K562 (cell line): ENCODE measurements at regions not wholly inside any gene's neighbourhood (a gene's known extent, or its start where the extent isn't known, plus 50 kb on each side); places are given as distances from the start of the nearest gene placed in this dataset.

Experiments
- ATAC-seq: fragments of 200-7000 bp; cut with Tn5 transposase; 3 replicates; pipeline ENCODE4 v1.9.1; 2020; ENCODE audit warnings: moderate library complexity
- BruUV-seq: library from RNA; stranded (reverse); fragments of 400-500 nt; replicated peaks from 2 replicates; lab custom pipeline; 2021; lab: Mats Ljungman, UMichigan
- CTCF ChIA-PET: fragments of 300-600 bp; formaldehyde crosslinking; extraction: SDS; loops from one replicate; lab custom pipeline; 2021; ENCODE audit warnings: low intra/inter-chr PET ratio; lab: Yijun Ruan, JAX
- POLR2A ChIA-PET: fragments of 300-600, 350-650 bp; sonication (Branson Sonifier 250); formaldehyde crosslinking; extraction: SDS; loops from one replicate; lab custom pipeline; 2021; ENCODE audit warnings: antibody characterized with exemption, inconsistent platforms; lab: Yijun Ruan, JAX
- DNase-seq, 4 experiments: peaks; one replicate each; pipeline versions ENCODE4 v3.0.0 to v3.0.0-alpha.2; 2011 to 2018; ENCODE audit warnings: low spot score in 3 of 4, mixed read lengths in 3 of 4; ENCODE audit errors: extremely low read depth in 1 of 4
- FAIRE-seq: peaks from 2 replicates; lab custom pipeline; 2011; peaks lifted over from hg19 to GRCh38; lab: Jason Lieb, UNC
- H2AFZ ChIP-seq: 2 replicates; pipeline ENCODE4 v1.6.0; 2011; ENCODE audit warnings: low read depth, low read length, control low read depth, inconsistent platforms
- H3K27ac ChIP-seq: fragments of 200-600 bp; 3 replicates; pipeline ENCODE4 v1.8.0; 2011; ENCODE audit warnings: low read depth, mild to moderate bottlenecking, control low read depth, inconsistent platforms, low read length, moderate library complexity, mixed read lengths; ENCODE audit errors: extremely low read depth
- H3K27me3 ChIP-seq, 2 experiments: fragments of 300-600 bp in 1 of 2; 2 replicates in 1 of 2; 3 replicates in 1 of 2; pipeline versions ENCODE4 v1.6.0 to v1.8.0; 2011; ENCODE audit warnings: inconsistent platforms in 2 of 2, low read length in 2 of 2, mild to moderate bottlenecking in 1 of 2, mixed read lengths in 1 of 2, moderate library complexity in 1 of 2; ENCODE audit not compliant: control insufficient read depth in 2 of 2, insufficient read depth in 2 of 2
- H3K36me3 ChIP-seq: fragments of 300-600 bp; 3 replicates; pipeline ENCODE4 v1.8.0; 2011; ENCODE audit warnings: mild to moderate bottlenecking, low read length, inconsistent platforms; ENCODE audit not compliant: control insufficient read depth, insufficient read depth
- H3K4me1 ChIP-seq, 2 experiments: fragments of 200-600 bp in 1 of 2; replicated peaks in 1 of 2; 2 replicates in 1 of 2; 3 replicates in 1 of 2; pipeline versions ENCODE4 v1.5.1 to v1.8.0; 2011; ENCODE audit warnings: inconsistent platforms in 2 of 2, low read length in 2 of 2, mild to moderate bottlenecking in 1 of 2, mixed read lengths in 1 of 2, moderate library complexity in 1 of 2; ENCODE audit not compliant: control insufficient read depth in 2 of 2, insufficient read depth in 2 of 2
- H3K4me2 ChIP-seq: 2 replicates; pipeline ENCODE4 v1.6.1; 2011; ENCODE audit warnings: low read length, control low read depth, inconsistent platforms, mixed read lengths; ENCODE audit not compliant: insufficient read depth
- H3K4me3 ChIP-seq: fragments of 200-600 bp; sonication (generic), shearing (Covaris generic); 2 replicates; pipeline ENCODE4 v1.5.1; 2016; ENCODE audit warnings: control low read depth, inconsistent platforms
- H3K79me2 ChIP-seq: fragments of 200-600 bp; 3 replicates; pipeline ENCODE4 v1.8.0; 2011; ENCODE audit warnings: low read length, inconsistent platforms; ENCODE audit not compliant: control insufficient read depth, insufficient read depth
- H3K9ac ChIP-seq, 2 experiments: 2 replicates each; pipeline versions ENCODE4 v1.6.0 to v1.6.1; 2011; ENCODE audit warnings: low read depth in 2 of 2, low read length in 2 of 2, control low read depth in 1 of 2, inconsistent platforms in 1 of 2, mild to moderate bottlenecking in 1 of 2, mixed read lengths in 1 of 2; ENCODE audit not compliant: insufficient read depth in 1 of 2
- H3K9me1 ChIP-seq: one replicate; pipeline ENCODE4 v1.6.0; 2011; ENCODE audit warnings: inconsistent platforms, mild to moderate bottlenecking, low read length, moderate library complexity; ENCODE audit not compliant: control insufficient read depth, insufficient read depth
- H3K9me3 ChIP-seq: replicated peaks from 2 replicates; pipeline ENCODE4 v1.5.1; 2011; ENCODE audit warnings: low read depth, low read length, inconsistent platforms; ENCODE audit not compliant: control insufficient read depth, insufficient read depth
- H4K20me1 ChIP-seq: replicated peaks from 2 replicates; pipeline ENCODE4 v1.6.1; 2011; ENCODE audit warnings: low read length, inconsistent platforms, mixed read lengths; ENCODE audit not compliant: control insufficient read depth, insufficient read depth
- GABPA ChIP-seq: fragments of 200-800 bp; sonication (Bioruptor generic); conservative IDR thresholded peaks from 2 replicates; pipeline ENCODE4 v1.6.1; 2016; ENCODE audit warnings: low read depth, missing genetic modification characterization, missing compliant biosample characterization
- HDAC6 ChIP-seq: IDR thresholded peaks from 2 replicates; pipeline ENCODE4 v1.6.1; 2012; ENCODE audit warnings: low read depth, mild to moderate bottlenecking, control low read depth, inconsistent platforms, low read length, moderate library complexity
- HOXB6 ChIP-seq: fragments of 250-450 bp; sonication (Bioruptor Pico); IDR thresholded peaks from 2 replicates; pipeline ENCODE4 v1.5.1; 2022; ENCODE audit warnings: mild to moderate bottlenecking, borderline replicate concordance
- LCOR ChIP-seq: sonication (generic); formaldehyde crosslinking; IDR thresholded peaks from 2 replicates; pipeline ENCODE4 v1.8.0; 2022; ENCODE audit warnings: mild to moderate bottlenecking, missing genetic modification reagents
- LEF1 ChIP-seq: fragments of 450-650 bp; IDR thresholded peaks from 2 replicates; pipeline ENCODE4 v1.6.1; 2016; ENCODE audit warnings: mild to moderate bottlenecking
- MEF2A ChIP-seq: IDR thresholded peaks from 2 replicates; pipeline ENCODE4 v1.6.1; 2011; ENCODE audit warnings: low read depth, mild to moderate bottlenecking, low read length, moderate library complexity; ENCODE audit not compliant: control insufficient read depth
- MYNN ChIP-seq, 2 experiments: sonication (generic); formaldehyde crosslinking in 1 of 2; IDR thresholded peaks; 2 replicates each; pipeline versions ENCODE4 v1.5.0 to v1.6.1; 2016 to 2020; ENCODE audit warnings: antibody characterized with exemption in 1 of 2, missing genetic modification reagents in 1 of 2
- RBM15 ChIP-seq: fragments of 200-400 bp; formaldehyde crosslinking; IDR thresholded peaks from 2 replicates; pipeline ENCODE4 v1.6.1; 2018; ENCODE audit warnings: mild to moderate bottlenecking, low read length, moderate library complexity; ENCODE audit not compliant: insufficient read depth
- RFX5 ChIP-seq: IDR thresholded peaks from 2 replicates; pipeline ENCODE4 v1.6.1; 2011; ENCODE audit warnings: low read depth, mild to moderate bottlenecking, improper control_type of control experiment, low read length
- SLC30A9 ChIP-seq: fragments of 250-450 bp; sonication (Bioruptor Pico); IDR thresholded peaks from 2 replicates; pipeline ENCODE4 v1.8.0; 2022; ENCODE audit warnings: mild to moderate bottlenecking, moderate library complexity
- SRSF9 ChIP-seq: fragments of 200-400 bp; formaldehyde crosslinking; IDR thresholded peaks from 2 replicates; pipeline ENCODE4 v1.6.1; 2017; ENCODE audit warnings: low read depth, low read length, borderline replicate concordance
- ZBED1 ChIP-seq: IDR thresholded peaks from 2 replicates; pipeline ENCODE4 v1.6.1; 2014
- ZNF584 ChIP-seq: fragments of 200-800 bp; sonication (Bioruptor generic); IDR thresholded peaks from 2 replicates; pipeline ENCODE4 v1.6.1; 2016; ENCODE audit warnings: low read depth, mild to moderate bottlenecking, missing genetic modification characterization, missing compliant biosample characterization
- WGBS: fragments of 100-300 bp; shearing (Covaris generic); methylation state at CpG from one replicate; pipeline ENCODE4 v1.1.6; 2016; ENCODE audit warnings: low coverage, mixed read lengths; ENCODE audit not compliant: insufficient coverage; ENCODE audit errors: missing lambda C conversion rate; 5-methylcytosine and 5-hydroxymethylcytosine counted together
- in situ Hi-C: fragments of 300-500 bp; cut with MboI; formaldehyde crosslinking; loops from 4 replicates; pipeline ENCODE4 v1.15.0; 2018; ENCODE audit warnings: inconsistent platforms, mixed read lengths
- intact Hi-C: fragments of 100-400 bp; cut with micrococcal nuclease; formaldehyde crosslinking; loops from 2 replicates; pipeline ENCODE4 v1.14.2; 2022
- TF ChIP-seq, protein P1 (sequence below): sonication (generic); formaldehyde crosslinking; IDR thresholded peaks from 2 replicates; pipeline ENCODE4 v1.8.0; 2023; ENCODE audit warnings: missing genetic modification reagents, mild to moderate bottlenecking, borderline replicate concordance
- TF ChIP-seq, protein P2 (sequence below): conservative IDR thresholded peaks from 2 replicates; pipeline ENCODE4 v1.6.1; 2011; ENCODE audit warnings: low read depth, mild to moderate bottlenecking, low read length; ENCODE audit not compliant: control insufficient read depth
- TF ChIP-seq, protein P3 (sequence below): fragments of 200-800 bp; sonication (Bioruptor generic); IDR thresholded peaks from 2 replicates; pipeline ENCODE4 v1.6.1; 2017; ENCODE audit warnings: missing genetic modification characterization, missing compliant biosample characterization

DNA sequence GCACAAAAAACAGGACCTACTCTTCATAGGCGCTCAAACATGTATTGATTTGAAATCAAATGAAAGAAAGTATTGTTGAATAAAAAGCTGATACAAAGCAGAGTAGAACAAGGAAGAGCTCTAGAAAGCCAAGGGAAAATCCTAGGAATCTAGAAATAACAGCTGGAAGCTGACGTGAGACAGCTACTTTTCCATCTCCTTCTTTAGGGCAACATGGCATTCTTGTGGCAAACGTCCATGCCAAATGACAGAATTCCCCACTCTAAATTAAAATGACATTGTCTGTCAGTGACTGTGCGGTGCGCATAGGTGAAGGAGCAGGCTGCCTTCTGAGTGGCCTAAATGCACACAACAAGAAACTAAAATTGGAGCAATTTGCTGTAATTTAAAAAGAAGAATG is 557.4 kb downstream of the SOX11 start:
- no peak overlapping the region for H3K27ac ChIP-seq
- no TSS peak for BruUV-seq
- no peak overlapping the region for H3K4me3 ChIP-seq
- no peak overlapping the region for H3K4me2 ChIP-seq
- no peaks in the 10 kb centered on the region for H3K79me2 ChIP-seq
- in situ Hi-C loops (no loop called here), intact Hi-C loops (no loop called here)
- no peak for FAIRE-seq
- no peak for ATAC-seq
- H3K36me3 ChIP-seq, result no peaks in the 10 kb centered on the region
- H3K4me1 ChIP-seq, result no peaks in the 10 kb centered on the region
- CTCF ChIA-PET, result no interaction called here
- H2AFZ ChIP-seq, result no peak overlapping the region
- H3K9ac ChIP-seq, result no peak overlapping the region
- H3K9me1 ChIP-seq, result no peaks in the 10 kb centered on the region
- H3K27me3 ChIP-seq, result no peaks in the 10 kb centered on the region
- WGBS, result 11% methylated on average over 5 of the region's 5 CpGs
- H4K20me1 ChIP-seq, result no peaks in the 10 kb centered on the region
- H3K9me3 ChIP-seq, result 0 out of 2 replicates have a peak, but pooled peaks cover 2% of the 10 kb centered on the region
- no peak for DNase-seq
- POLR2A ChIA-PET, result no interaction called here
- TF ChIP-seq, protein P1, sequence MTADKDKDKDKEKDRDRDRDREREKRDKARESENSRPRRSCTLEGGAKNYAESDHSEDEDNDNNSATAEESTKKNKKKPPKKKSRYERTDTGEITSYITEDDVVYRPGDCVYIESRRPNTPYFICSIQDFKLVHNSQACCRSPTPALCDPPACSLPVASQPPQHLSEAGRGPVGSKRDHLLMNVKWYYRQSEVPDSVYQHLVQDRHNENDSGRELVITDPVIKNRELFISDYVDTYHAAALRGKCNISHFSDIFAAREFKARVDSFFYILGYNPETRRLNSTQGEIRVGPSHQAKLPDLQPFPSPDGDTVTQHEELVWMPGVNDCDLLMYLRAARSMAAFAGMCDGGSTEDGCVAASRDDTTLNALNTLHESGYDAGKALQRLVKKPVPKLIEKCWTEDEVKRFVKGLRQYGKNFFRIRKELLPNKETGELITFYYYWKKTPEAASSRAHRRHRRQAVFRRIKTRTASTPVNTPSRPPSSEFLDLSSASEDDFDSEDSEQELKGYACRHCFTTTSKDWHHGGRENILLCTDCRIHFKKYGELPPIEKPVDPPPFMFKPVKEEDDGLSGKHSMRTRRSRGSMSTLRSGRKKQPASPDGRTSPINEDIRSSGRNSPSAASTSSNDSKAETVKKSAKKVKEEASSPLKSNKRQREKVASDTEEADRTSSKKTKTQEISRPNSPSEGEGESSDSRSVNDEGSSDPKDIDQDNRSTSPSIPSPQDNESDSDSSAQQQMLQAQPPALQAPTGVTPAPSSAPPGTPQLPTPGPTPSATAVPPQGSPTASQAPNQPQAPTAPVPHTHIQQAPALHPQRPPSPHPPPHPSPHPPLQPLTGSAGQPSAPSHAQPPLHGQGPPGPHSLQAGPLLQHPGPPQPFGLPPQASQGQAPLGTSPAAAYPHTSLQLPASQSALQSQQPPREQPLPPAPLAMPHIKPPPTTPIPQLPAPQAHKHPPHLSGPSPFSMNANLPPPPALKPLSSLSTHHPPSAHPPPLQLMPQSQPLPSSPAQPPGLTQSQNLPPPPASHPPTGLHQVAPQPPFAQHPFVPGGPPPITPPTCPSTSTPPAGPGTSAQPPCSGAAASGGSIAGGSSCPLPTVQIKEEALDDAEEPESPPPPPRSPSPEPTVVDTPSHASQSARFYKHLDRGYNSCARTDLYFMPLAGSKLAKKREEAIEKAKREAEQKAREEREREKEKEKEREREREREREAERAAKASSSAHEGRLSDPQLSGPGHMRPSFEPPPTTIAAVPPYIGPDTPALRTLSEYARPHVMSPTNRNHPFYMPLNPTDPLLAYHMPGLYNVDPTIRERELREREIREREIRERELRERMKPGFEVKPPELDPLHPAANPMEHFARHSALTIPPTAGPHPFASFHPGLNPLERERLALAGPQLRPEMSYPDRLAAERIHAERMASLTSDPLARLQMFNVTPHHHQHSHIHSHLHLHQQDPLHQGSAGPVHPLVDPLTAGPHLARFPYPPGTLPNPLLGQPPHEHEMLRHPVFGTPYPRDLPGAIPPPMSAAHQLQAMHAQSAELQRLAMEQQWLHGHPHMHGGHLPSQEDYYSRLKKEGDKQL (CRISPR knock-in tag), result no peak
- TF ChIP-seq RFX5 (no peak), SRSF9 (no peak), MYNN (IDR thresholded peaks at IDR 0.05) (no peak), MYNN (CRISPR knock-in tag; IDR thresholded peaks at IDR 0.05) (no peak), RBM15 (no peak), LCOR (no peak), MEF2A (no peak), LEF1 (no peak), GABPA (tag) (no peak), SLC30A9 (CRISPR knock-in tag) (no peak), HDAC6 (no peak), ZBED1 (no peak), HOXB6 (CRISPR knock-in tag) (no peak), ZNF584 (CRISPR knock-in tag) (no peak)
- TF ChIP-seq, protein P2, sequence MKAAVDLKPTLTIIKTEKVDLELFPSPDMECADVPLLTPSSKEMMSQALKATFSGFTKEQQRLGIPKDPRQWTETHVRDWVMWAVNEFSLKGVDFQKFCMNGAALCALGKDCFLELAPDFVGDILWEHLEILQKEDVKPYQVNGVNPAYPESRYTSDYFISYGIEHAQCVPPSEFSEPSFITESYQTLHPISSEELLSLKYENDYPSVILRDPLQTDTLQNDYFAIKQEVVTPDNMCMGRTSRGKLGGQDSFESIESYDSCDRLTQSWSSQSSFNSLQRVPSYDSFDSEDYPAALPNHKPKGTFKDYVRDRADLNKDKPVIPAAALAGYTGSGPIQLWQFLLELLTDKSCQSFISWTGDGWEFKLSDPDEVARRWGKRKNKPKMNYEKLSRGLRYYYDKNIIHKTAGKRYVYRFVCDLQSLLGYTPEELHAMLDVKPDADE, result no peak
- TF ChIP-seq, protein P3, sequence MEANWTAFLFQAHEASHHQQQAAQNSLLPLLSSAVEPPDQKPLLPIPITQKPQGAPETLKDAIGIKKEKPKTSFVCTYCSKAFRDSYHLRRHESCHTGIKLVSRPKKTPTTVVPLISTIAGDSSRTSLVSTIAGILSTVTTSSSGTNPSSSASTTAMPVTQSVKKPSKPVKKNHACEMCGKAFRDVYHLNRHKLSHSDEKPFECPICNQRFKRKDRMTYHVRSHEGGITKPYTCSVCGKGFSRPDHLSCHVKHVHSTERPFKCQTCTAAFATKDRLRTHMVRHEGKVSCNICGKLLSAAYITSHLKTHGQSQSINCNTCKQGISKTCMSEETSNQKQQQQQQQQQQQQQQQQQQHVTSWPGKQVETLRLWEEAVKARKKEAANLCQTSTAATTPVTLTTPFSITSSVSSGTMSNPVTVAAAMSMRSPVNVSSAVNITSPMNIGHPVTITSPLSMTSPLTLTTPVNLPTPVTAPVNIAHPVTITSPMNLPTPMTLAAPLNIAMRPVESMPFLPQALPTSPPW, result no peak
